Ishikawa (cell line): ENCODE measurements at regions not wholly inside any gene's neighbourhood (a gene's known extent, or its start where the extent isn't known, plus 50 kb on each side); places are given as distances from the start of the nearest gene placed in this dataset.

Source experiments
- CREB1 ChIP-seq: IDR thresholded peaks from 2 replicates; pipeline ENCODE4 v1.6.1; 2012; ENCODE audit warnings: low read depth
- EP300 ChIP-seq: IDR thresholded peaks from 2 replicates; pipeline ENCODE4 v1.6.1; 2012; ENCODE audit warnings: borderline replicate concordance
- NFIC ChIP-seq: IDR thresholded peaks from 2 replicates; pipeline ENCODE4 v1.6.1; 2012
- RAD21 ChIP-seq: IDR thresholded peaks from 2 replicates; pipeline ENCODE4 v1.6.1; 2012; ENCODE audit warnings: low read depth
- REST ChIP-seq: IDR thresholded peaks from 2 replicates; pipeline ENCODE4 v1.6.1; 2012; ENCODE audit warnings: low read depth, mild to moderate bottlenecking
- TAF1 ChIP-seq: IDR thresholded peaks from 2 replicates; pipeline ENCODE4 v1.6.1; 2012; ENCODE audit warnings: low read depth, mild to moderate bottlenecking
- TCF12 ChIP-seq: IDR thresholded peaks from 2 replicates; pipeline ENCODE4 v1.6.1; 2012; ENCODE audit warnings: low read depth
- YY1 ChIP-seq: IDR thresholded peaks from 2 replicates; pipeline ENCODE4 v1.6.1; 2012; ENCODE audit warnings: low read depth

- no peak for TF ChIP-seq TAF1
- no peak for TF ChIP-seq CREB1
- TF ChIP-seq EP300: no peak
- TF ChIP-seq REST: no peak
- TF ChIP-seq NFIC: no peak
- no peak for TF ChIP-seq TCF12
- TF ChIP-seq RAD21: no peak
- TF ChIP-seq YY1: no peak
These were observed 124.1 kb upstream of the MPPED2 start for GRCh38 chr11:30710221-30710620.
